ENCODE measurements at regions not wholly inside any gene's neighbourhood (a gene's known extent, or its start where the extent isn't known, plus 50 kb on each side); places are given as distances from the start of the nearest gene placed in this dataset.

- TF ChIP-seq, protein P1, sequence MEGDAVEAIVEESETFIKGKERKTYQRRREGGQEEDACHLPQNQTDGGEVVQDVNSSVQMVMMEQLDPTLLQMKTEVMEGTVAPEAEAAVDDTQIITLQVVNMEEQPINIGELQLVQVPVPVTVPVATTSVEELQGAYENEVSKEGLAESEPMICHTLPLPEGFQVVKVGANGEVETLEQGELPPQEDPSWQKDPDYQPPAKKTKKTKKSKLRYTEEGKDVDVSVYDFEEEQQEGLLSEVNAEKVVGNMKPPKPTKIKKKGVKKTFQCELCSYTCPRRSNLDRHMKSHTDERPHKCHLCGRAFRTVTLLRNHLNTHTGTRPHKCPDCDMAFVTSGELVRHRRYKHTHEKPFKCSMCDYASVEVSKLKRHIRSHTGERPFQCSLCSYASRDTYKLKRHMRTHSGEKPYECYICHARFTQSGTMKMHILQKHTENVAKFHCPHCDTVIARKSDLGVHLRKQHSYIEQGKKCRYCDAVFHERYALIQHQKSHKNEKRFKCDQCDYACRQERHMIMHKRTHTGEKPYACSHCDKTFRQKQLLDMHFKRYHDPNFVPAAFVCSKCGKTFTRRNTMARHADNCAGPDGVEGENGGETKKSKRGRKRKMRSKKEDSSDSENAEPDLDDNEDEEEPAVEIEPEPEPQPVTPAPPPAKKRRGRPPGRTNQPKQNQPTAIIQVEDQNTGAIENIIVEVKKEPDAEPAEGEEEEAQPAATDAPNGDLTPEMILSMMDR (IDR thresholded peaks at IDR 0.05): no peak
- TF ChIP-seq POLR2A (IDR thresholded peaks at IDR 0.05): no peak
Observed at GRCh38 chr1:198102454-198102827, 54.4 kb upstream of the NEK7 start.

All from body of pancreas (tissue), 4 donors.